Stomach smooth muscle (tissue), 2 donors: ENCODE measurements at regions not wholly inside any gene's neighbourhood (a gene's known extent, or its start where the extent isn't known, plus 50 kb on each side); places are given as distances from the start of the nearest gene placed in this dataset.

Experiments used
- H3K27ac ChIP-seq: one replicate; pipeline ENCODE4 v1.7.0; 2013; ENCODE audit warnings: mild to moderate bottlenecking, low read length, inconsistent platforms
- H3K27me3 ChIP-seq, 2 donors: one replicate each; pipeline ENCODE4 v1.7.0; 2013; ENCODE audit warnings: low read length in 2 of 2; ENCODE audit not compliant: insufficient read depth in 2 of 2, control insufficient read depth in 1 of 2
- H3K36me3 ChIP-seq, 2 donors: one replicate each; pipeline ENCODE4 v1.7.0; 2013; ENCODE audit warnings: low read length in 2 of 2; ENCODE audit not compliant: control insufficient read depth in 2 of 2, insufficient read depth in 2 of 2
- H3K4me1 ChIP-seq: one replicate; pipeline ENCODE4 v1.7.0; 2013; ENCODE audit warnings: low read length; ENCODE audit not compliant: control insufficient read depth, insufficient read depth
- H3K4me3 ChIP-seq, 2 donors: one replicate each; pipeline ENCODE4 v1.7.0; 2013; ENCODE audit warnings: low read length in 2 of 2
- H3K9ac ChIP-seq, 2 donors: one replicate each; pipeline ENCODE4 v1.7.0; 2013; ENCODE audit warnings: low read length in 2 of 2, mild to moderate bottlenecking in 1 of 2
- H3K9me3 ChIP-seq, 2 donors: one replicate each; pipeline ENCODE4 v1.7.0; 2013; ENCODE audit warnings: low read length in 2 of 2; ENCODE audit not compliant: control insufficient read depth in 2 of 2
- donor health status: healthy.
- donor health status: Pancreatic carcinoma.

- no peaks in the 10 kb centered on the region for H3K4me1 ChIP-seq
- no peaks in the 10 kb centered on the region for H3K36me3 ChIP-seq
- H3K9me3 ChIP-seq, result no peaks in the 10 kb centered on the region
- no peak overlapping the region for H3K9ac ChIP-seq
- no peak overlapping the region for H3K4me3 ChIP-seq
- H3K27ac ChIP-seq, result no peak overlapping the region
- H3K27me3 ChIP-seq, result no peaks in the 10 kb centered on the region
Measured at GRCh38 chr13:48181482-48182145, 51.4 kb upstream of the ITM2B start.

GRCh38 chr13:48178126-48178525 is 54.9 kb upstream of the ITM2B start:
- no peaks in the 10 kb centered on the region for H3K9me3 ChIP-seq
- H3K9ac ChIP-seq, result no peak overlapping the region
- no peak overlapping the region for H3K27ac ChIP-seq
- no peaks in the 10 kb centered on the region for H3K36me3 ChIP-seq
- H3K4me1 ChIP-seq, result no peaks in the 10 kb centered on the region
- no peaks in the 10 kb centered on the region for H3K27me3 ChIP-seq
- H3K4me3 ChIP-seq, result no peak overlapping the region

- Histone ChIP-seq H3K4me1 (no peaks in the 10 kb centered on the region), H3K9ac (no peak overlapping the region), H3K4me3 (no peak overlapping the region), H3K27ac (no peak overlapping the region), H3K36me3 (no peaks in the 10 kb centered on the region), H3K9me3 (no peaks in the 10 kb centered on the region), H3K27me3 (no peaks in the 10 kb centered on the region)
Measured at GRCh38 chr13:48176781-48177180, 56.2 kb upstream of the ITM2B start.

GRCh38 chr13:48175185-48175584 is 57.8 kb upstream of the ITM2B start:
- no peak overlapping the region for H3K27ac ChIP-seq
- no peaks in the 10 kb centered on the region for H3K36me3 ChIP-seq
- no peaks in the 10 kb centered on the region for H3K9me3 ChIP-seq
- no peak overlapping the region for H3K9ac ChIP-seq
- H3K27me3 ChIP-seq, result no peaks in the 10 kb centered on the region
- no peak overlapping the region for H3K4me3 ChIP-seq
- no peaks in the 10 kb centered on the region for H3K4me1 ChIP-seq

- no peaks in the 10 kb centered on the region for H3K27me3 ChIP-seq
Measured at GRCh38 chr13:48167866-48168265, 65.1 kb upstream of the ITM2B start.

GRCh38 chr13:48165727-48166126 is 67.3 kb upstream of the ITM2B start:
- Histone ChIP-seq H3K36me3 (no peaks in the 10 kb centered on the region), H3K27me3 (no peaks in the 10 kb centered on the region), H3K9ac (no peak overlapping the region), H3K9me3 (no peaks in the 10 kb centered on the region), H3K4me3 (no peak overlapping the region), H3K4me1 (peaks cover 2% of the 10 kb centered on the region), H3K27ac (no peak overlapping the region)

More at GRCh38 chr13:48167866-48168265, 65.1 kb upstream of the ITM2B start:
- Histone ChIP-seq H3K27ac (no peak overlapping the region), H3K9ac (no peak overlapping the region), H3K4me1 (no peaks in the 10 kb centered on the region), H3K9me3 (no peaks in the 10 kb centered on the region), H3K36me3 (no peaks in the 10 kb centered on the region), H3K4me3 (no peak overlapping the region)

GRCh38 chr13:48165063-48165462 is 67.9 kb upstream of the ITM2B start:
- Histone ChIP-seq H3K9me3 (no peaks in the 10 kb centered on the region), H3K4me3 (no peak overlapping the region), H3K27me3 (no peaks in the 10 kb centered on the region), H3K4me1 (peaks cover 2% of the 10 kb centered on the region), H3K9ac (no peak overlapping the region), H3K27ac (no peak overlapping the region), H3K36me3 (no peaks in the 10 kb centered on the region)

GRCh38 chr13:48163061-48163460 is 68.2 kb upstream of the MED4 start:
- H3K9ac ChIP-seq, result no peak overlapping the region
- H3K36me3 ChIP-seq, result no peaks in the 10 kb centered on the region
- H3K4me3 ChIP-seq, result no peak overlapping the region
- no peaks in the 10 kb centered on the region for H3K27me3 ChIP-seq
- peaks cover 2% of the 10 kb centered on the region for H3K4me1 ChIP-seq
- H3K27ac ChIP-seq, result no peak overlapping the region
- no peaks in the 10 kb centered on the region for H3K9me3 ChIP-seq

- H3K9me3 ChIP-seq, result no peaks in the 10 kb centered on the region
- H3K36me3 ChIP-seq, result no peaks in the 10 kb centered on the region
- peaks cover 2% of the 10 kb centered on the region for H3K4me1 ChIP-seq
- H3K4me3 ChIP-seq, result no peak overlapping the region
- no peaks in the 10 kb centered on the region for H3K27me3 ChIP-seq
- no peak overlapping the region for H3K9ac ChIP-seq
- no peak overlapping the region for H3K27ac ChIP-seq
Measured at GRCh38 chr13:48162217-48162616, 67.3 kb upstream of the MED4 start.

- Histone ChIP-seq H3K27me3 (no peaks in the 10 kb centered on the region), H3K9ac (no peak overlapping the region), H3K9me3 (no peaks in the 10 kb centered on the region), H3K27ac (peak overlapping the region; percentile 46), H3K4me3 (peak overlapping the region in 1 of 2 donors; percentile 24), H3K4me1 (peaks cover 2% of the 10 kb centered on the region), H3K36me3 (no peaks in the 10 kb centered on the region)
Measured at GRCh38 chr13:48161530-48162179, 66.8 kb upstream of the MED4 start.

GRCh38 chr13:48160606-48161278 is 65.8 kb upstream of the MED4 start:
- peak overlapping the region; percentile 46 for H3K27ac ChIP-seq
- no peaks in the 10 kb centered on the region for H3K36me3 ChIP-seq
- H3K4me1 ChIP-seq, result peaks cover 2% of the 10 kb centered on the region
- no peaks in the 10 kb centered on the region for H3K27me3 ChIP-seq
- H3K9ac ChIP-seq, result no peak overlapping the region
- no peaks in the 10 kb centered on the region for H3K9me3 ChIP-seq
- no peak overlapping the region for H3K4me3 ChIP-seq
